Kidney (tissue), 13 donors: ENCODE measurements at regions not wholly inside any gene's neighbourhood (a gene's known extent, or its start where the extent isn't known, plus 50 kb on each side); places are given as distances from the start of the nearest gene placed in this dataset.

Experiments
- DNase-seq, 5 donors: peaks; one replicate each; pipeline ENCODE4 v3.0.0-alpha.2; 2013 to 2020
- FAIRE-seq: peaks from 2 replicates; lab custom pipeline; 2012; peaks lifted over from hg19 to GRCh38; lab: Jason Lieb, UNC
- H3K27ac ChIP-seq, 2 donors: one replicate each; pipeline ENCODE4 v1.7.0; 2013; ENCODE audit warnings: low read depth in 2 of 2, low read length in 2 of 2, inconsistent platforms in 1 of 2
- H3K27me3 ChIP-seq: one replicate; pipeline ENCODE4 v1.7.1; 2013; ENCODE audit warnings: low read length, inconsistent platforms; ENCODE audit not compliant: control insufficient read depth, insufficient read depth
- H3K36me3 ChIP-seq, 3 donors: one replicate each; pipeline versions ENCODE4 v1.7.0 to v1.7.1; 2013; ENCODE audit warnings: low read length in 3 of 3, control low read depth in 1 of 3, inconsistent platforms in 1 of 3; ENCODE audit not compliant: insufficient read depth in 3 of 3, control insufficient read depth in 2 of 3
- H3K4me1 ChIP-seq, 3 donors: one replicate each; pipeline versions ENCODE4 v1.7.0 to v1.7.1; 2013; ENCODE audit warnings: low read length in 3 of 3, inconsistent platforms in 1 of 3, low read depth in 1 of 3; ENCODE audit not compliant: control insufficient read depth in 2 of 3, insufficient read depth in 2 of 3
- H3K4me3 ChIP-seq, 3 donors: one replicate each; pipeline versions ENCODE4 v1.7.0 to v1.8.1; 2013; ENCODE audit warnings: low read length in 3 of 3, control low read depth in 1 of 3, inconsistent platforms in 1 of 3
- H3K9ac ChIP-seq, 3 donors: one replicate each; pipeline versions ENCODE4 v1.7.0 to v1.7.1; 2013; ENCODE audit warnings: low read length in 3 of 3, control low read depth in 1 of 3, inconsistent platforms in 1 of 3
- H3K9me3 ChIP-seq, 3 donors: one replicate each; pipeline versions ENCODE4 v1.7.0 to v1.7.1; 2013; ENCODE audit warnings: low read length in 3 of 3, control low read depth in 1 of 3, inconsistent platforms in 1 of 3; ENCODE audit not compliant: control insufficient read depth in 2 of 3, insufficient read depth in 1 of 3
- CTCF ChIP-seq: IDR thresholded peaks from 3 replicates; pipeline ENCODE4 v1.5.1; 2012; ENCODE audit warnings: mild to moderate bottlenecking, moderate library complexity, borderline replicate concordance; ENCODE audit not compliant: insufficient read depth; ENCODE audit errors: extremely low read depth
- intact Hi-C: fragments of 100-400 bp; cut with DNase I; formaldehyde crosslinking; loops from one replicate; pipeline ENCODE4 v1.11.1; 2022
- donor health status: control.
- donor health status: control.
- donor health status: control.
- donor health status: control.
- donor health status: control.
- donor health status: DM: yes; HTN: yes; CAD: no.
- donor health status: Normal renal cell carcinoma (clear cell type).

DNA sequence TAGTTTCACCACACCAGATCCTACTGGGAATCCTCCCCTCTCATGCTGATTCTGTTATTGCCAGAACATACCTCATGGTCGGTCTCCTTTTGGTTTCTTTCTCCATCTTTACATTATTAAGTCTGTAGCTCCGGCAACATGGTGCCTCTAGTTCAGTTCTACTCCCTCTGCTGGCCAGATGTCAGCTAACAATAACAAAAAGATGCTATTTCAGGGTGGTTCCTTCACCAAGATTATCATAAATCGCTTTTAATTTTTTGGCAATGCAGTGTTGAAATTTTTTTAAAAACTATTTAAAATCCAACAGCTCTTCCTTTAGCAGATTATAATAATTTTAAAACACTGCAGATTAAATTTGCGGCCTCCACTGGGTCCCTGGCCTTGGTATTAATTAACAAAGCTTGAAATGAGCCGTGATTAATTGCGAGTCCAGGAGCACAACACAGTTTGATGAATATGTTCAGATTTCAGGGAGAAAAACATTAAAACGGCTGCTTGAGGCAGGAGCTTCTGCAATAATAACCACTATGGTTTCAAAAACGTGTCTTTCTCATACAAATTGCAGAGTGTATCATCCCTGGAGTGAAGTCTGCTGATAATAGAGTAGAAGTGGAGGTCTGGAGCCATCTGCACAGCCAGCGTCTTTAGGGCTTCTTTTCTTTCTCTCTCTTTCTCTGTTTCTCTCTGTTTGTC is 492.9 kb upstream of the KIRREL3 start:
- intact Hi-C loops = no loop called here
- peaks cover 0 to 9% (median 0%) of the 10 kb centered on the region in 3 donors for H3K9me3 ChIP-seq
- H3K36me3 ChIP-seq = no peaks in the 10 kb centered on the region
- no peaks in the 10 kb centered on the region for H3K4me1 ChIP-seq
- no peak overlapping the region for H3K4me3 ChIP-seq
- DNase-seq (peak in 2 of 5 donors; percentile 48), FAIRE-seq (no peak)
- TF ChIP-seq CTCF = peak; percentile 21
- no peak overlapping the region for H3K27ac ChIP-seq
- H3K9ac ChIP-seq = no peak overlapping the region
- H3K27me3 ChIP-seq = no peaks in the 10 kb centered on the region

DNA sequence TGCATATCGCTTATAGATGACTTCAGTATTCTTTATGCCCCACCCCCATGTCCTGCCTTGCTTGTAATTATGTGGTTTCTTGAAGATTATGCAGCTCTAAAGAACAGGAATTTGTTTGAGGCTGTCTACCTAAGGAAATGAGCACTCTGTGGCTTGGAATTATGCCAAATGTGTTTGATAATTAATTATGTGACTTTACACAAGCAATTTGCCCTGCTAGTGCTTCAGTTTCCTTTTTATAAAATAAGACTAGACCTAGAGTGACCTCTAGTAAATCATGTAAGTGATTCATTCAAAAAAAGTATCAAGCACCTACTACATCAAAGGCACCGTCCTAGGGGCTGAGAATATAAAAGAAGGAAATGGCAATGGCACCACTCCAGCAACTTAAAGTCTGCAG is 491.5 kb upstream of the KIRREL3 start:
- Histone ChIP-seq H3K4me3 (no peak overlapping the region), H3K4me1 (no peaks in the 10 kb centered on the region), H3K27me3 (no peaks in the 10 kb centered on the region), H3K9ac (no peak overlapping the region), H3K27ac (no peak overlapping the region), H3K9me3 (peaks cover 0 to 9% (median 0%) of the 10 kb centered on the region in 3 donors), H3K36me3 (no peaks in the 10 kb centered on the region)
- DNase-seq = peak in 2 of 5 donors; percentile 34 to 56
- intact Hi-C loops = no loop called here
- no peak for FAIRE-seq
- no peak for TF ChIP-seq CTCF

DNA sequence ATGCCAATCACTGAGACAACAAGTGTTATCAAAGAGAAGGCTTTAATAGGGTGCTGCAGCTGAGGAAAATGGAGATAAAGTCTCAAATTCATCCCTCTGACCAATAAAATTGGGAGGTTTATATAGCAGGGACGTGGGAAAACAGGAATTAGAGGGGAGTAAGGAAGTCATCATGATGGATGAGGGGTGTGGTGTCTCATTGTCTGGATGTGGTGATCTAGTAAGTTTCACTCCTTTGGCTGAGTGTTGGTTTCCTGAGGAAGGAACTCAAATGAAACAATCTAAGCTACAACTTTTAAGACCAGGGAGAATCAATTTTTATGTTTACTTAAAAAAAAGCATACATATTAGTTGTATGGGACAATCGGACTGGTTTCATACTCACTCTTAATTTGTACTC is 491.0 kb upstream of the KIRREL3 start:
- DNase-seq (peak in 1 of 5 donors; percentile 33), FAIRE-seq (no peak)
- Histone ChIP-seq H3K9me3 (peaks cover 0 to 9% (median 0%) of the 10 kb centered on the region in 3 donors), H3K4me1 (no peaks in the 10 kb centered on the region), H3K27me3 (no peaks in the 10 kb centered on the region), H3K9ac (no peak overlapping the region), H3K27ac (no peak overlapping the region), H3K4me3 (no peak overlapping the region), H3K36me3 (no peaks in the 10 kb centered on the region)
- intact Hi-C loops = no loop called here
- TF ChIP-seq CTCF = no peak
